ENCODE measurements at regions not wholly inside any gene's neighbourhood (a gene's known extent, or its start where the extent isn't known, plus 50 kb on each side); places are given as distances from the start of the nearest gene placed in this dataset.

DNA sequence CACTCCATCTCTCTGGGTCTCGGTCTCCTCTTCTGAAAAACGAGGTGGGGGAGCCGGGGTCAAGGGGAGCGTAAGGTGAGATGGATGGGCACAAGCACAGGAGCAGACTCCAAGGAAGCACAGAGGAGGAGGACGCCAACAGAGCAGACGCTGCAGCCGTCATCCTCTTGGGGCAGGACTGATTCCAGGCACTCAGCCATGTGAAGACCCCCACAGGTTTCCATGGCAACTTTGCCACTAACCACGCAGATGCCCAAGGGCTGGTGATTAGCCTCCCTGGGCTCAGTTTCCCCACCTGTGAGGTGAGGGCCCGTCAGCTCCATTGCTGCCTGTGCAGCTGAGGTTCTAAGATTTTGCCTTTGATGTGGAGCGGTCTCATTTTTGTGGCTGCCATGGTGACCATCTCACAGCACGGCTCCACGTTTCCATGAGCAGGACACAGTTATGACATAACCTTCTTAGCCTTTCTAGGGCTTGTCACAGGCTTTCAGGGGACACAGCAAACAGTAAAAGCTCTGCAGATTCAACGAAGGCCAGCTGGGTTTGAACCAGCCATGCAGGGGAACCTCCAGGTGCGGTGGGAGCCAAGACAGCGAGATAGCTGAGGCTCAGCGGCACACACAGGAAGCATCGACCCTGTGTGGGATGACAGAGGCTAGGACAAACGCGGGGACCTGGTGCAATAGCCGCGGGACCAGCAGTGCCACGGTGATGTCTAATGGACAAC, 170.3 kb downstream of the NUP210 start:
- DNase-seq (ENCODE audit: low read depth), result no peak
- TF ChIP-seq, protein P1, sequence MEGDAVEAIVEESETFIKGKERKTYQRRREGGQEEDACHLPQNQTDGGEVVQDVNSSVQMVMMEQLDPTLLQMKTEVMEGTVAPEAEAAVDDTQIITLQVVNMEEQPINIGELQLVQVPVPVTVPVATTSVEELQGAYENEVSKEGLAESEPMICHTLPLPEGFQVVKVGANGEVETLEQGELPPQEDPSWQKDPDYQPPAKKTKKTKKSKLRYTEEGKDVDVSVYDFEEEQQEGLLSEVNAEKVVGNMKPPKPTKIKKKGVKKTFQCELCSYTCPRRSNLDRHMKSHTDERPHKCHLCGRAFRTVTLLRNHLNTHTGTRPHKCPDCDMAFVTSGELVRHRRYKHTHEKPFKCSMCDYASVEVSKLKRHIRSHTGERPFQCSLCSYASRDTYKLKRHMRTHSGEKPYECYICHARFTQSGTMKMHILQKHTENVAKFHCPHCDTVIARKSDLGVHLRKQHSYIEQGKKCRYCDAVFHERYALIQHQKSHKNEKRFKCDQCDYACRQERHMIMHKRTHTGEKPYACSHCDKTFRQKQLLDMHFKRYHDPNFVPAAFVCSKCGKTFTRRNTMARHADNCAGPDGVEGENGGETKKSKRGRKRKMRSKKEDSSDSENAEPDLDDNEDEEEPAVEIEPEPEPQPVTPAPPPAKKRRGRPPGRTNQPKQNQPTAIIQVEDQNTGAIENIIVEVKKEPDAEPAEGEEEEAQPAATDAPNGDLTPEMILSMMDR (IDR thresholded peaks at IDR 0.05; ENCODE audit: insufficient read depth, low read depth, low read length, missing control alignments), result no peak
- no peak overlapping the region for H3K4me3 ChIP-seq (ENCODE audit: low read length)

- TF ChIP-seq, protein P1 (IDR thresholded peaks at IDR 0.05; ENCODE audit: insufficient read depth, low read depth, low read length, missing control alignments), result no peak
- no peak overlapping the region for H3K4me3 ChIP-seq (ENCODE audit: low read length)
- no peak for DNase-seq (ENCODE audit: low read depth)
These were observed 171.5 kb downstream of the NUP210 start for GRCh38 chr3:13248640-13249039.

DNA sequence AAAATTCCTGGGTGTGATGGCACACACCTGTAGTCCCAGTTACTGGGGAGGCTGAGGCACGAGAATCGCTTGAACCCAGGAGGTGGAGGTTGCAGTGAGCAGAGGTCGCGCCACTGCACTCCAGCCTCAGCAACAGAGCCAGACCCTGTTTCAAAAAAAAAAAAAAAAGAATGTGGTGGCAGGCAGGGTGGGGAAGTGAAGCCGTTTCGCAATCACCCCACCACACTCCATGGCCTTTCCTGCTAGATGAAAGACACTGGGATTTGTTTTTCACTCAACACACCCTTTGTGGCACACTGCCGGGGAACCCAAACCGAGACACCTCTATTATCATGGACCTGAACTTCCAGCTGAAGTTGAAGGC, 172.4 kb upstream of the IQSEC1 start:
- H3K4me3 ChIP-seq (ENCODE audit: low read length), result no peak overlapping the region
- no peak for DNase-seq (ENCODE audit: low read depth)
- TF ChIP-seq, protein P1 (IDR thresholded peaks at IDR 0.05; ENCODE audit: insufficient read depth, low read depth, low read length, missing control alignments), result no peak

- TF ChIP-seq, protein P1 (IDR thresholded peaks at IDR 0.05; ENCODE audit: insufficient read depth, low read depth, low read length, missing control alignments), result no peak
- no peak for DNase-seq (ENCODE audit: low read depth)
- no peak overlapping the region for H3K4me3 ChIP-seq (ENCODE audit: low read length)
These were observed 170.4 kb upstream of the IQSEC1 start for GRCh38 chr3:13243586-13243985.

- TF ChIP-seq, protein P1 (IDR thresholded peaks at IDR 0.05; ENCODE audit: insufficient read depth, low read depth, low read length, missing control alignments), result no peak
- no peak for DNase-seq (ENCODE audit: low read depth)
- H3K4me3 ChIP-seq (ENCODE audit: low read length), result no peak overlapping the region
These were observed 169.1 kb upstream of the IQSEC1 start for GRCh38 chr3:13242364-13242737.

DNA sequence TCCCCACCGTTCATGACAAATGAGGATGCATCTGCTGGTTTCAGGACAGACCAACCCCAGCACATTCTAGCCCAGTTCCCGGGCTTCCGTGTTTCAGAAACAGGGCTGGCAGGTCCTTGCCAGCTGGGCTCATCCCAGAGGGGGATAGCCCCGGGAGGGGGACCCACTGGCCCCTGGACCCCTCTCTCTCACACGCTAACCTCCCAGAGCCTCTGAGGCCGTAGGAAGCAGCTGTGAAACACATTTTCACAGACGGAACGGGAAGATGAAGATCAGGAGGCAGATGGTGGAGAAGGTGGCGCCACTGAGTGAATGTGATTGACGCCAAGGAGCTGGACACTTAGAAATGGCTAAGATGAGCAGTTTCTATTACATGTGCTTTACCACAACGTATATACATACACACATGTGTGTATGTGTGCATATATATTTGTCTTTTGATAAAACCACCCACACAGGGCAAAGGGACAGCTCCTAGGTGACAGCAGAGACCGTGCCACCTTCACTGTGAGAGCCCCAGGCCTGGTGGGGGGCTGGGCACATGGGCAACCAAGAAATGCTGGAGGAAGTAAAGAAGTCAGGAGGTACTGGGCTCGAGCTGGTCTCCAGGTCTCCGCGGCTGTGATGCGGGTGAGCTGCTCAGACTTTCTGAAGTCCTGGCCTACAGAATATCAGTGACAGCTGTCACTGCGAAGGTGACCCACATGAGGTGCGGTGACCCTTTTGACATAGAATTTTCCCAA, 168.6 kb upstream of the IQSEC1 start:
- no peak for DNase-seq (ENCODE audit: low read depth)
- H3K4me3 ChIP-seq (ENCODE audit: low read length), result no peak overlapping the region
- TF ChIP-seq, protein P1 (IDR thresholded peaks at IDR 0.05; ENCODE audit: insufficient read depth, low read depth, low read length, missing control alignments), result no peak
